Breast epithelium (tissue), 4 donors: ENCODE measurements at regions not wholly inside any gene's neighbourhood (a gene's known extent, or its start where the extent isn't known, plus 50 kb on each side); places are given as distances from the start of the nearest gene placed in this dataset.

ENCODE experiments used
- DNase-seq, 2 donors: peaks; one replicate each; pipeline ENCODE4 v3.0.0-alpha.2; 2019; ENCODE audit warnings: low spot score in 2 of 2
- H3K27ac ChIP-seq, 2 donors: fragments of 200-600 bp; sonication (generic) in 1 of 2; one replicate each; pipeline ENCODE4 v1.5.1; 2016 to 2019; ENCODE audit warnings: mild to moderate bottlenecking in 1 of 2
- H3K27me3 ChIP-seq, 2 donors: fragments of 200-600 bp; sonication (generic) in 1 of 2; one replicate each; pipeline versions ENCODE4 v1.5.1 to v1.6.0; 2017 to 2019; ENCODE audit warnings: control low read depth in 1 of 2, mild to moderate bottlenecking in 1 of 2
- H3K36me3 ChIP-seq: fragments of 200-600 bp; one replicate; pipeline ENCODE4 v1.5.1; 2019
- H3K4me1 ChIP-seq, 2 donors: fragments of 200-600 bp; sonication (generic); one replicate each; pipeline ENCODE4 v1.5.1; 2016 to 2019; ENCODE audit warnings: control low read depth in 1 of 2
- H3K4me3 ChIP-seq, 3 donors: fragments of 200-600 bp; sonication (generic); 1 replicate in 2 of 3; 2 replicates in 1 of 3; pipeline ENCODE4 v1.5.1; 2016 to 2019; ENCODE audit warnings: mild to moderate bottlenecking in 3 of 3, moderate library complexity in 2 of 3
- H3K9me3 ChIP-seq, 2 donors: fragments of 200-600 bp; sonication (generic) in 1 of 2; one replicate each; pipeline ENCODE4 v1.5.1; 2016 to 2019; ENCODE audit warnings: control low read depth in 1 of 2
- POLR2A ChIP-seq: fragments of 450-650 bp; IDR thresholded peaks from one replicate; pipeline ENCODE4 v1.6.1; 2016; ENCODE audit warnings: antibody characterized with exemption, mild to moderate bottlenecking, moderate library complexity
- POLR2AphosphoS5 ChIP-seq, 3 donors: sonication (generic); formaldehyde crosslinking; IDR thresholded peaks; one replicate each; pipeline ENCODE4 v1.6.1; 2017; ENCODE audit warnings: antibody characterized with exemption in 3 of 3
- intact Hi-C: fragments of 100-400 bp; cut with DNase I; formaldehyde crosslinking; loops from one replicate; pipeline ENCODE4 v1.15.1; 2023; ENCODE audit warnings: low total_unique reads
- TF ChIP-seq, protein P1 (sequence below), 3 donors: fragments of 450-650 bp; IDR thresholded peaks; one replicate each; pipeline ENCODE4 v1.5.1; 2016 to 2017; ENCODE audit warnings: antibody characterized with exemption in 3 of 3, mild to moderate bottlenecking in 3 of 3, moderate library complexity in 3 of 3

GRCh38 chr18:27355308-27355707 lies 170.2 kb upstream of the CHST9 start:
- no peaks in the 10 kb centered on the region for H3K4me1 ChIP-seq
- DNase-seq: no peak
- no peaks in the 10 kb centered on the region for H3K36me3 ChIP-seq
- no peak overlapping the region for H3K27ac ChIP-seq
- intact Hi-C loops: no loop called here
- TF ChIP-seq, protein P1, sequence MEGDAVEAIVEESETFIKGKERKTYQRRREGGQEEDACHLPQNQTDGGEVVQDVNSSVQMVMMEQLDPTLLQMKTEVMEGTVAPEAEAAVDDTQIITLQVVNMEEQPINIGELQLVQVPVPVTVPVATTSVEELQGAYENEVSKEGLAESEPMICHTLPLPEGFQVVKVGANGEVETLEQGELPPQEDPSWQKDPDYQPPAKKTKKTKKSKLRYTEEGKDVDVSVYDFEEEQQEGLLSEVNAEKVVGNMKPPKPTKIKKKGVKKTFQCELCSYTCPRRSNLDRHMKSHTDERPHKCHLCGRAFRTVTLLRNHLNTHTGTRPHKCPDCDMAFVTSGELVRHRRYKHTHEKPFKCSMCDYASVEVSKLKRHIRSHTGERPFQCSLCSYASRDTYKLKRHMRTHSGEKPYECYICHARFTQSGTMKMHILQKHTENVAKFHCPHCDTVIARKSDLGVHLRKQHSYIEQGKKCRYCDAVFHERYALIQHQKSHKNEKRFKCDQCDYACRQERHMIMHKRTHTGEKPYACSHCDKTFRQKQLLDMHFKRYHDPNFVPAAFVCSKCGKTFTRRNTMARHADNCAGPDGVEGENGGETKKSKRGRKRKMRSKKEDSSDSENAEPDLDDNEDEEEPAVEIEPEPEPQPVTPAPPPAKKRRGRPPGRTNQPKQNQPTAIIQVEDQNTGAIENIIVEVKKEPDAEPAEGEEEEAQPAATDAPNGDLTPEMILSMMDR (IDR thresholded peaks at IDR 0.05): no peak
- no peak for TF ChIP-seq POLR2AphosphoS5 (IDR thresholded peaks at IDR 0.05)
- no peak for TF ChIP-seq POLR2A
- no peak overlapping the region for H3K4me3 ChIP-seq
- H3K27me3 ChIP-seq: no peaks in the 10 kb centered on the region
- H3K9me3 ChIP-seq: no peaks in the 10 kb centered on the region

GRCh38 chr18:27353273-27353672 lies 168.2 kb upstream of the CHST9 start:
- intact Hi-C loops: no loop called here
- DNase-seq: no peak
- no peak overlapping the region for H3K27ac ChIP-seq
- no peaks in the 10 kb centered on the region for H3K9me3 ChIP-seq
- no peaks in the 10 kb centered on the region for H3K36me3 ChIP-seq
- H3K4me3 ChIP-seq: no peak overlapping the region
- H3K27me3 ChIP-seq: no peaks in the 10 kb centered on the region
- no peak for TF ChIP-seq POLR2AphosphoS5 (IDR thresholded peaks at IDR 0.05)
- TF ChIP-seq, protein P1 (IDR thresholded peaks at IDR 0.05): no peak
- TF ChIP-seq POLR2A: no peak
- H3K4me1 ChIP-seq: no peaks in the 10 kb centered on the region

DNA sequence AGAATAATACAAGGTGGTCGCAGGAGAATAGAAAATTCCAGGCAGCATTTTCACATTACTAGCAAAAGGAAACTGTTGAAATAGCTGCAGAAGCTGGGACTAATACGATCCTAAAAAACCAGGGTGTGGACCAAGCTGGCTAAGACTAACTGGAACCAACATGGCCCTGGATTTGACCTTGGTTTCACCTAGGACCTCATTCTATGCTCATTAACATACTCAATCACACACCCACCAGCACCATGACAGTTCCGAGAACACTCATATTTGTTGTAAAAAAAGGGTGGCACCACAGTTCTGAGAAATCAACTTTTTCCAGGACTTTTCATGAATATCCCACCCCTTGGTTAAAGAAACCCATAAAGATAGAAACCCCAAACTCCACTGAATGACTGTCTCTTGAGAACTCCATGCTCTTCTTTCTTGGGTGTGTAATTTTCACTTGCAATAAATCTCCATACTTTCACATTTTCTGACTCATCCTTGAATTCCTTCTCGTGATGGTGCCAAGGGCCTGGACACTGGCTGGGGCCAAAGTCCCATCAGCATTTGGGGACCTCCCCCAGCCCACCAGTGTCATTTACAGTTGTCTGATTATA lies 164.3 kb upstream of the CHST9 start:
- Histone ChIP-seq H3K27me3 (no peaks in the 10 kb centered on the region), H3K27ac (no peak overlapping the region), H3K4me3 (no peak overlapping the region), H3K4me1 (no peaks in the 10 kb centered on the region), H3K36me3 (no peaks in the 10 kb centered on the region), H3K9me3 (no peaks in the 10 kb centered on the region)
- intact Hi-C loops: no loop called here
- no peak for DNase-seq
- no peak for TF ChIP-seq POLR2A
- TF ChIP-seq POLR2AphosphoS5 (IDR thresholded peaks at IDR 0.05): no peak
- TF ChIP-seq, protein P1 (IDR thresholded peaks at IDR 0.05): no peak

GRCh38 chr18:27331606-27332005 lies 146.5 kb upstream of the CHST9 start:
- TF ChIP-seq, protein P1 (IDR thresholded peaks at IDR 0.05): no peak
- no peak for TF ChIP-seq POLR2AphosphoS5 (IDR thresholded peaks at IDR 0.05)
- TF ChIP-seq POLR2A: no peak
- intact Hi-C loops: no loop called here

GRCh38 chr18:27314996-27315395 lies 129.9 kb upstream of the CHST9 start:
- no peak for DNase-seq
- no peaks in the 10 kb centered on the region for H3K4me1 ChIP-seq
- no peaks in the 10 kb centered on the region for H3K9me3 ChIP-seq
- no peak overlapping the region for H3K4me3 ChIP-seq
- H3K27me3 ChIP-seq: no peaks in the 10 kb centered on the region
- H3K27ac ChIP-seq: no peak overlapping the region
- TF ChIP-seq, protein P1 (IDR thresholded peaks at IDR 0.05): no peak
- TF ChIP-seq POLR2A (no peak), POLR2AphosphoS5 (IDR thresholded peaks at IDR 0.05) (no peak)
- intact Hi-C loops: no loop called here
- H3K36me3 ChIP-seq: no peaks in the 10 kb centered on the region

More at GRCh38 chr18:27331606-27332005, 146.5 kb upstream of the CHST9 start:
- no peak for DNase-seq
- Histone ChIP-seq H3K4me1 (no peaks in the 10 kb centered on the region), H3K27me3 (no peaks in the 10 kb centered on the region), H3K9me3 (no peaks in the 10 kb centered on the region), H3K27ac (no peak overlapping the region), H3K36me3 (no peaks in the 10 kb centered on the region), H3K4me3 (no peak overlapping the region)
